HS-27A (cell line): ENCODE measurements at regions not wholly inside any gene's neighbourhood (a gene's known extent, or its start where the extent isn't known, plus 50 kb on each side); places are given as distances from the start of the nearest gene placed in this dataset.
"Not testable (repeated sequence)": the region's sequence is repeated elsewhere in the genome, so short reads cannot be mapped to it uniquely, and the experiment has no call there.

ENCODE experiments used
- DNase-seq: peaks from one replicate; pipeline ENCODE4 v3.0.0-alpha.2; 2012; ENCODE audit warnings: low read depth, missing footprints

GRCh38 chr3:78255403-78255802, 1215.5 kb downstream of the ROBO2 start:
- DNase-seq = no peak

GRCh38 chr3:78256123-78256522, 1216.2 kb downstream of the ROBO2 start:
- no peak for DNase-seq

- no peak for DNase-seq
Observed at GRCh38 chr3:78257951-78258530, 1218.1 kb downstream of the ROBO2 start.

GRCh38 chr3:78258798-78259197, 1218.9 kb downstream of the ROBO2 start:
- peak; percentile 5 for DNase-seq

- no peak for DNase-seq
Observed at GRCh38 chr3:78260388-78260787, 1220.5 kb downstream of the ROBO2 start.

GRCh38 chr3:78266550-78266949, 1226.7 kb downstream of the ROBO2 start:
- not testable (repeated sequence) for DNase-seq

- no peak for DNase-seq
Observed at GRCh38 chr3:78267235-78267634, 1227.3 kb downstream of the ROBO2 start.

- no peak for DNase-seq
Observed at GRCh38 chr3:78268087-78268486, 1228.2 kb downstream of the ROBO2 start.

GRCh38 chr3:78268716-78269668, 1229.1 kb downstream of the ROBO2 start:
- no peak for DNase-seq

GRCh38 chr3:78273326-78273725, 1233.4 kb downstream of the ROBO2 start:
- DNase-seq = no peak

GRCh38 chr3:78274475-78275065, 1234.7 kb downstream of the ROBO2 start:
- no peak for DNase-seq

- DNase-seq = no peak
Observed at GRCh38 chr3:78275420-78275852, 1235.5 kb downstream of the ROBO2 start.

- DNase-seq = no peak
Observed at GRCh38 chr3:78277220-78277619, 1237.3 kb downstream of the ROBO2 start.

- no peak for DNase-seq
Observed at GRCh38 chr3:78277801-78278200, 1237.9 kb downstream of the ROBO2 start.

- no peak for DNase-seq
Observed at GRCh38 chr3:78279091-78279490, 1239.2 kb downstream of the ROBO2 start.

GRCh38 chr3:78281381-78281780, 1241.5 kb downstream of the ROBO2 start:
- DNase-seq = no peak

- no peak for DNase-seq
Observed at GRCh38 chr3:78283994-78284393, 1244.1 kb downstream of the ROBO2 start.

- no peak for DNase-seq
Observed at GRCh38 chr3:78285032-78285728, 1245.3 kb downstream of the ROBO2 start.

GRCh38 chr3:78287085-78287484, 1247.2 kb downstream of the ROBO2 start:
- no peak for DNase-seq

- DNase-seq = no peak
Observed at GRCh38 chr3:78293284-78293683, 1253.4 kb downstream of the ROBO2 start.

- DNase-seq = no peak
Observed at GRCh38 chr3:78304115-78304514, 1264.2 kb downstream of the ROBO2 start.

- no peak for DNase-seq
Observed at GRCh38 chr3:78312851-78313250, 1273.0 kb downstream of the ROBO2 start.
